ENCODE measurements at regions not wholly inside any gene's neighbourhood (a gene's known extent, or its start where the extent isn't known, plus 50 kb on each side); places are given as distances from the start of the nearest gene placed in this dataset.

DNA sequence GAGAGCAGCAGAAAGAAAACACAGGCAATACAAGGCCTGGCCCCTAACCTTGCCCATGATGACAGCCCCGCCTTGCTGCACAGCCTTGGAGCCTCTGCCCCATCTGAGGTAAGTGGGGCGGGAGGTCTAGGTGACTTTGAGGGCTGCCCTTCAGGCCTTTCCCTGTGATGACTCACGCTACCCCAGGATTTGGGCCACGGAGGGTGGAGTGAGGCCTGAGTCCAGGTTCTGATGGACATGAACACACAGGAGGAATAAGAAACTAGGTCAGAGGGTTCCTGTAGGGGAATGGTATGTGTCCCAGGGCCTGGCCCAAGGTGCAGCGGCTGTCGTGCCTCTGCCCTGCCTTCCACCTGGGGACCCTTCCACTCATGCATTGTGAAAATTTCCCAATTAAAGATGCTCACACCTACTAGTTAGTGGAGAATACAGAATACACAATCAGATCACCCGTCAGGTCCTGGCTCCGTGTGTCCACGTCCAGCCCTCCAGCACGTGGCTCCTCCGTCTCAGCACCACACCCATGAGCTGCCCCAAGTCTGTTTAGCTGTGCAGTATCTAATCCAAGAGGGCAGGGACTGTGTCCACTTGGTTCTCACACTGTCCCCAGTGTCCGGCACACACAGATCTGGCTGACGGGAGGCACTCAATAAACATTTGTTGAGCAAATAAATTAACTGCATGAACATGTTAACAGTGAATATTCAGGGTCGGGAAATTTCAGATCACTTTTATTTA, 111.0 kb downstream of the CHST1 start:
- no peak for FAIRE-seq

DNA sequence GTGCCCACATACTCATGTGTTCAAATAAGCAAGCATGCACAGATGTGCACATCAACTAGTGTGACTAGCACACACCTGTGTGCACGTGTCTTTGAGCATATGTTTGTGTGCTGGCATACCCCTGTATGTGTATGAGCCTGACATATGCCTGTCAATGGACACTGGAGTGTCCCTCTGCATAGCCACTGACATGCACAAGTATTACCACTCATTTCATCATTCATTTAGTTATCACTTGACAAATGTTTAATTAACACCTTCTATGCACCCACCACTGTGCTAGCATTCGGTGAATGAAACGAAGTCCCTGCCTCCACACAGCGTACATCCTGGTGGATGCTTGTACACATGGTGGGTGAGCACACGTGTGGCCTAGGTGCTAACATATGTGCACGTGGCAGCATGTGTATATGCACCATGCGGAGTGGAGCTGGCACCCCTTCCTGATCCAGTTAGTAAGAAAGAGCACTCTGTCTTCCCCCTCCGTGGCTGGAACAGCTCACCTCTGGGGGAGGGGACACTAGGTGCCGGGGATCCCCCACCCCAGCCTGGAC, 112.0 kb downstream of the CHST1 start:
- no peak for FAIRE-seq

DNA sequence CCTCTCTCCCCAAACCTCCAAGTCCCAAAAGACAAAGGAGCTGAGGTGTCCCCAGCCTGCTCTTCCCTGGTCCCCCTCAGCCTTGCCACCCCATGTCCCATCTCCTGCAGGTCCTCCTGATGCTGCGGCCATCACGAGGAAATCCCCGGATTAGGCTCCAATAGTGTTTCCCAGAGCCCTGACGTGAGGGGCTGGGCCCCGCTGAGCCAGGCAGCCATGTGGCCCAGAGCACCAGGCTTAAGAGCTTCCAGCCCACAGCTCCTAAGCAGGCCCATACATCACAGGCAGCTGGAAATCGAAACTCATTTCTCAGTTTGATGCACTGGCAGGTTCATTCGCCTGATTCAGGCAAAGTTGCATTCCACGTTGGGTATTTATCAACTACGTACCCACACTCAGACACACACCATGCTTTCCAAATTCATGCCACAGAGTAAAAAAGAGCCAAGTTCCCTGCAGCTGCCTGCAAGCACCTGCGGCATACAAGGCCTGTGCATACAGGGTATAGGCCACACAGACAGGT, 114.2 kb downstream of the CHST1 start:
- no peak for FAIRE-seq

DNA sequence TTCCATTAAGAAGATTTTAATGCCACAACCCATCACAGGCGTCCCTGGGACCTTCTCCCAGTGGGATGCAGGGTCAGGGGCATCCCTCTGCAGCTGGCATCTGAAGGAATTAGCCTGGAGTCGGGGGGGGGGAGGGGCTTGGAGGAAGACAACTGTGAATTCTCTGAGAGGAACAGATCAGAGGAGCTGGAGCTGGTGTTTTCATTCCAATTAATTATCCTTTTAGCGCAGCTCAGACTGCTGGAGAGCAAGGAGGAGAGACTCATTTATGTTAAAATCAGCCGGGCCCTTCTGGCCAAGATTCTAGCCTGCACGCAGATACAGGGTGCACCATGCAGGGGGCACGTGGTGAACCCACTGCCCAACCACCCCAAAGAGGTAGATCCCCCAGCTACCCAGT, 116.2 kb downstream of the CHST1 start:
- no peak for FAIRE-seq

DNA sequence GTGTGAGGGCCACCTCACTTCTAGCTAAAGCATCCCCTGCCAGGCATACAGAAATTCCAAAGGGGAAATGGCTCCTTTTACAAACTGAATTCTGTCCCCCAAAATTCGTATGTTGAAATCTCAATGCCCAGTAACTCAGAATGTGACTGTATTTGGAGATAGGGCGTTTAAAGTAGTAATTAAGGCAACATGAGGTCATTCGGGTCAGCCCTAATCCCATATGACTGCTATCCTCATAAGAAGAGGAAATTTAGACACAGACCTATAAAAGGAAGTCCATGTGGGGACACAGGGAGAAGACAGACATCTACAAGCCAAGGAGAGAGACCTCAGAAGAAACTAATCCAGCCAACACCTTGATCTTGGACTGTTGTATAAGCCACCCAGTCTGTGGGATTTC, 119.1 kb downstream of the CHST1 start:
- FAIRE-seq = no peak

DNA sequence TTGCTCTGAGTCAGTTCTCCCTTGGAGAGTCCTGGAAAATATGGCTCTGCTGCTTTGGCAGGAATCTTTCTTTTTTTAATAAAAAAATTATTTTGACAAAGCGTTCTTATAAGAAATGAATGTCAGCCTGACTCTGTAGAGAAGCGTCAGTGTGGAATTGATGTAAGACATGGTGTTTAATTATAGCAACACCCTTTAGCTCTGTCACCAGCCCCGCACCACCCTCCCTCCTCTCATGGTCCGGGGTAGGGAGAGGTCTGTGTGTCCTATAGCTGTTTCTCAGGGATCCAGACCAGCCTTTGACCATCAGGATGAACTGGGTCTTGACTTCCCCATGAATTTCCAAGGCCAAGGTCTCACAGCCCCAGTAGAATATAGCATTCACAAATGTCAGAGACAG, 120.6 kb downstream of the CHST1 start:
- FAIRE-seq = no peak

DNA sequence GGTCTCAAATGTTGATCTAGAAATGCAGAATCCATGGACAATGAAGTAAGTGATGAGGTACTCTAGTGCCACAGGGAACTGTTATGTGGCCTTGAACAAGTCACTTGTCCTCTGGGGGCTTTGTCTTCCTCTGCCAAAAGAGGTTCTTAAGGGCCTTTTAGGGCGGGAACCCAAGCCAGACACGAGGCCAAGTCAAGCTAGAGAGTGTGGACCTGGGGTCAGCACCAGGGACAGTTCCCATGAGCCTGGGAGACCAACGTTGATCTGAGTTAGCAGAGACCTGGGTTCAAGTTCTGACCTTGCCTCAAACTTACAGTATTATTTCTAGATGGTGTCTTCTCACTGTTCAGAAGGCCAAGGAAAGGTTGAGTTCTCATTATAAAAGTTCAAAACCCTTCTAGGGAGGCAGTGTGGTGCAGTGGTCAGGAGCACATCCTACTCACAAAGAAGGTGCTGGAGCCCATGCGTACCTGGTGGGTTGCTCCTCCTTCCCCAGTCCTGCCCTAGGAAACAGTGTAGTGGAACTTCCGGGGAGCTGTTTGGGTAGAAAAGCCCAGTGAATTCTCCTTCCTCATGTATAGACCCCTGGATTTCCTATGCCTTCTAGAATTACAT, 121.5 kb downstream of the CHST1 start:
- FAIRE-seq = no peak

DNA sequence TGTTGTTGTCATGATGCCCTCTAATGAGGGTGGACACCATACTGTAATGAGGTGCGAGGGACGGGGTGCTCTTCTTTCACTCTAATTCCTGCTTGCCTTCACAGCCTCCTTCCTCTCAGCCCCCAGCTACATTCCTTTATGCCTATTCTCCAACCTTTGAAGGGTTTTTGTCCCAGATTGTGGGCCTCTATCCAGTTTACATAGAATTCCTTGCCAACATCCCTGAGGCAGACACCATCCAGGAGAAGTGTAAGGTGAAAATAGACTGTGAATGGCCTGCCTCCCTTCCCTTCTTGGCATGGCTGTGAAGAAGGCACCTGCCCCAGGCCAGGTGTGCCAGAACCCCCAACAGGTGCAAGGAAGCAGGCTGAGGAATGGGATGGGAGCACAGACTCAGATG, 122.3 kb downstream of the CHST1 start:
- no peak for FAIRE-seq

DNA sequence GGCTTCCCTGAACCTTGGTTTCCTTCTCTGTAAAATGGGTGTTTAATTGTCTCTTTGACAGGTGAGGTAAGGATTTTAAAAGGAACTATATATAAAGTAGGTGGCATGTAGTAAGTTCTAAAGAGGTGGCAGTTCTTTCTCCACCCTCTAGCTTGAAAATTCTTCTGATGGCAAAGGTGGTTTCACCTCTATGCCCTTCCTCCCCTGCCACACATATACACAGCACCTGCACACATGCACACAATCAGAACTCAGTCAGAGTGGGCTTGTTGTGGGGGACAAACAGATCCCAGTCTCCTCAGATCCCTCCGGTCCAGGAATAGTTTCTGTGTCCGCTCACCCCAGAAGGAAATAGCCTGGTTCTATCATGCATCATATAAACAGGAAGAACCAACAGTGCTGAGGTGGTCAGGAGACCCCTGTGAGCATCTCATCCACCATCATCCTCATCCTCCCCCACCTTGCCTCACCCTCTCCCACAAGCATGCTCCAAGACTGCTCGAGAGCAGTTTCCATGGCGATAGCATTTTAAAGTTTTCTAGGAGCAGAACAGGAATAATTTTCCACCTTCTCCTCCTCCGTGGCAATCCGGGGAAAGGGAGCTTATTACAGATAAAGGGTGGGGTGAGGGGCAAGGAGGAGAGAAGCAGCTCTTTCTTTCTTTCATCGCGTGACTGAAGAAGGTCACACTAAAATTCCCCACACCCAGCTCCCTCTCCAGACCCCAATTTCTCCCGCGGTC, 123.6 kb downstream of the CHST1 start:
- FAIRE-seq = no peak

DNA sequence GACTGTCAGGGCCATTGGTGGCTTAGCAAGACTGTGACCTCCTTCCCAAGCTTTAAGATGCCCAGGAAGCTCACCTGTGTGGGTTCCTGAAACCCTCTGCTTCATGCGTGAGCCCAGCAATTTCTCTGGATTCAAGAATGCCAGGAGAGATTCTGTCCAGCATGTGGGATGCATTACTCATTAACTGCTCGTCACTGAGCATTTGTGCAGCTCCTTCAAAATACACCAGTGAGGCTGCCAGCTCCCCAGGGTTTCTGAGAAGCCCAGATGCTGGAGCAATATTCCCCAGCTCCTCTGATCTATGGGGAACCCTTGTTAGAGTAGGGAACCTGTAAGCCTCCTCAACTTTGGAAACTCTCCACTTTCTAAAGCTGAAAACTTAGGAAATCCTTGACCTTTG, 126.5 kb downstream of the CHST1 start:
- no peak for FAIRE-seq

DNA sequence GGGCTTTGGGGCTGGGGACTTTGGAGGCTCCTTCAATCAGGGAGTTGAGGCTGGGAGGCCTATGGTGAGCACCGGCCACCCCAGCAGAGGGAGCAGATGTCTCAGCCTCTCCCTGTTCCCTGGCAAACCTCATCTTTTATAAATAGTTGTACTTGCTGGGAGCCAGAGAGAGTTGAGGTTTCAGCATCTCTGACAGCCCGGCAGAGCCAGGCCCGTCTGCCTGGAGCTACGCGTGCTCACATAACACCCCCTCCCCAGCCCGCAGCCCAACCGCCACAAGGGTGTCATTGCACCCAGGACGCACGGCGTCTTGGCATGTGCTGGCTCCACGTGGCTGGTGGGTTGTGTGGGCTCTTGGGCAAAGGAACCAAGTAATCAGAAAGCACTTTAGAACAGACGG, 127.1 kb downstream of the CHST1 start:
- FAIRE-seq = no peak

DNA sequence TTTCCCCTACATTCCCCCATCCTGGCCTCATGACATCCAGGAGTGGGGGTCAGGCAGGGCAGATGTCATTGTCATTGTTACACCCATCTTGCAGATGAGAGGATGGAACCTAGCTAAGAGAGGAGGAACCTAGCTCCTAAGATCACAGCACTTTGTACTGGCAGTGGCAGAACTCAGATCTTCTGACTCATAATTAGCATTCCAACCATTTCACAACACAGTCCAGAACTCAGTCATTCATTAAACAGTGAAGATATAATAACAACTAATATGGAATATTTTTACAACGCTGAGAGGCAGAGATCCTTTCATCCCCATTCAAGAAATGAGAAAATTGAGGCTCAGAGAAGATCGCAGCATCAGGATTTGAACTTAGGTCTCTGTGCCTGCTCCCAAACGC, 127.8 kb downstream of the CHST1 start:
- no peak for FAIRE-seq

DNA sequence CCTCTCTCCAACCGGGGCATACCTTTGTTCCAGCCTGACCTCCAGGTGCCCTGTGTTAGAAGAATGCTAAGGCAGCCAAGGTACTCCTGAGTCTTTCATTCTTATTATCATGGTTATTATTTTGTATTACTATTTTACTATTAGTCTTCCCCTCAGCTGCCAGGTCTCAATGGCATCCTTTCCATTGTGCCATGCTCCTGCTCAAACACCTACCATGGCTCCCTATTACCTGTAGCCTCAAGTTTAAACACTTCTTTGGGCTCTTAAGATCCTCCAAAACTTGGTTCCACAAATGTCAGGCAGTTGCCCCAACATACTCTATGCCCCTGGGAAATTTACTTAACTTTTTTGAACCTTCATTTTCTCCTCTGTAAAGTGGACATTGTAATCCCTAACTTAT, 130.4 kb downstream of the CHST1 start:
- FAIRE-seq = no peak

DNA sequence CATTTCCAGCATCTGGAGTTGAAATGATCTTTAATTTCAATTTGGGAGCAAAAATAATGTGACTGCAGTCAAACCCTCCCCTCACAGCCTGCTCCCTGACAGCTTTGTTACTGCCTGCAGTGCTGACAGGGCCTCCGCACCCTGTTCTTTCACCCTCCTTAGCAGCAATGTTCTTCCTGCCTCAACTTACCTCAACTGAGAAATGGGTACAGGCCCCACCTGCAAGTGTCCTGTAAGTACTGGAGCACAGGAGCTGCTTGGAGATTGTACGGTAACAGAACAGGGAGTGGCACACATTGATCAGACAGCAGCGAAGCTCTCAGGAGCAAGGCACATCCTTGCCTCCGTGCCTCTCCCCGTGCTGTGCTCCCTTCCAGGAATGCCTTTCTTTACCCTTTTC, 131.3 kb downstream of the CHST1 start:
- FAIRE-seq = no peak

DNA sequence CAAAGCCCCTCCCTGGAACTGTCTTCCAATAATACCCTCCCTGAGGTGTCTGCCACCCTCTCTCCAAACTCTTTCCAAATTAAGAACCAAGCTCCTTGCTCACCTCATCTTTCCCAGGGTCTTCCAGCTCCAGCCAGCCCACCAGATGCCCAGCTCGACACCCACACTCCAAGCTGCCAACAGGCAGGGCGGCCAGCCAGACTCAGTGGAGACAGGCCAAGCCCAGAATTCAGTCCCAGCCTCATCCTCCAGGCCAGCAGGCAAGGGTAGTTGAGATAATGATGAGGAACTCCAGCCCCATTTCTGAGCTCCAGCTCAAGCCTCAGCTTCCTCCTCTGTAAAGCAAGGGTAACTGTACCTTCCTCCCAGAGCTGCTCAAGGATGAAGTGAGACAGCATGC, 132.9 kb downstream of the CHST1 start:
- no peak for FAIRE-seq

DNA sequence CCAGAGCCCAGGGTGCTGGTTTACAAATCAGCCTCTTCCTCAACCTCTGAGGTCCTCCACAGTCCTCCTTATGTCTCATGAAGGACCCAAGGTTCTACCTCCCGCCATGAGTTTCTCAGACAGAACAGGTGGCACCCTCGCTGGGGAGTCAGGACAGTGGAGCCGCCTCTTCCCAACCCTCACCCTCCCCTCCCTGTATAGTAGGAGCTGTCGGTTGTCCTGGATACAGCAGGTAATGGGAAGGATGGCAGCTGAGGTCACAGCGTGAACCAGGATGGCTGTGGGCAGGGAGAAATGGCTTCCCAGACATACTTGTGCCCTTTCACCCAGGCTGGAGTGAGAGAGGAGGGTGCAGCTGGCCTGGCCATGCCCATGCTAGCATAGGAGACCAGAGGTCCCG, 134.6 kb downstream of the CHST1 start:
- no peak for FAIRE-seq

DNA sequence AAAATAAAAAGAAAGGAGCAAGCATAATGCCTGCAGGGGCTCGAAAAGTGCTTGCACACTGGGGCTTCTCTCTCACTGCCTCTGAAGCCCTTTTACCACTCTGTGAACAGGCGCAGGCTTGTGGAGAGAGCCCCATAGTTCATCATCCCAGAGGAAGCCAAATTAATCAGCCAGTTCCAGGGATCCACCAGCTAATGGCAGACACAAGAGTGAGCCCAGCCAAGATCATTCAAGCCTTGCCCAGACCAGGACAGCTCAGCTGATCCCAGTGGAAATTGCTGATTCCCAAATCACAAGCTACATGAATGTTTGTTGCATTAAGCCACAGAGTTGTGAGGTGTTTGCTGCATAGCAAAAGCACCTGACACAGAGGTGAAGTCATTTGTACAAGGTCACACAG, 135.3 kb downstream of the CHST1 start:
- no peak for FAIRE-seq

DNA sequence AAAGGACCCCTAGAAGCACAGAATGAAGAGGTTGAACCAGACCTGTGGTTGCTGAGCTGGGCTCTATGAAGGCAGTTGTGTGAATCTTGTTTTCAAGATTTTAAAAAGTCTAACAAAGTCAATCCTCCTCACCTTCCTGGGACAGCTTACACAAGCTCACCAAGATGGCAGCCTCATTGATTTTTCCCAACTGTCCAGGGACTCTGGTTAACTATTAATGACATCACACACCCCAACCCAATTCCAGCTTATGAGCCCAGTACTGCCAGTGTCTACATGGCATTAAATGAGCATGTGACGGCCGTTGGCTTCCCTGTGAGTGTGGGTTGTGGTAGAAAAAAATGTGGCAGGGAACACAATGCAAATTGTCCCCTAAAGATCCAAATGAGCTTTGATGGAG, 137.0 kb downstream of the CHST1 start:
- no peak for FAIRE-seq

DNA sequence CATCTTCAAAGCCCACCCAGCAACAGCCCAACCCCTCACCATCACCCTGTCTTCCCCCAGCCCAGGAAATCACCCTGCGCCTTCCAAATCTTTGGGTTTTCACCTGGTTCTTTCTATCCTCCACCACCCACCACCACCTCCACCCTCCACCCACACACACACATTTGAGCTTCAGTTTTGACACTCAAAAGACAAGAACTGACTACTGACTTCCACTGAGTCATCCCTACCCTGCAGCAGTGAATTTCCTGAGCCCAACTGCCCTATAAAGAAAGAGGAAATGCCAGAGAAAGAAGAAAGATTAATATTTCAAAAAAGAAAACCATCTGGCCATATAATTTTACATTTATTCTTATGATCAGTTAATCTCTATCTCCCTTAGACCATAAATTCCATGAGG, 137.5 kb downstream of the CHST1 start:
- no peak for FAIRE-seq

DNA sequence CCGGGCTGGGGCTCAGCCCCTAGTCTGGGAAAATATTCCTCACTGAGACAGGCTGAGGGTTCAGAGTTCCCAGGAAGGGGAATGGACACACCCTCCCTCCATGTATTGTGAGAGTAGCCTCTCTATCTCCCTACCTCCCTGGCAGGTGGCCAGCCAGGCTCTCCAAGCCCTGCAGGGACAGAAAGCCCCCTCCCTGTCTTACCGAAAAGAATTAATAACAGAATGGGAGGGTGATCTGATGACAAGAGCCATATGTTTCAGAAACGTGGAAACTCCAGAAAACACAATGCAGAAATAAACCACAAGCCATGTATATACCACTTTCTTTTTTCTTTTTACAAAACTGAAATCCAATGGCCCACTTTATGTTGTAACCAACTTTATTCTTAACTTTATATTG, 140.0 kb downstream of the CHST1 start:
- no peak for FAIRE-seq

DNA sequence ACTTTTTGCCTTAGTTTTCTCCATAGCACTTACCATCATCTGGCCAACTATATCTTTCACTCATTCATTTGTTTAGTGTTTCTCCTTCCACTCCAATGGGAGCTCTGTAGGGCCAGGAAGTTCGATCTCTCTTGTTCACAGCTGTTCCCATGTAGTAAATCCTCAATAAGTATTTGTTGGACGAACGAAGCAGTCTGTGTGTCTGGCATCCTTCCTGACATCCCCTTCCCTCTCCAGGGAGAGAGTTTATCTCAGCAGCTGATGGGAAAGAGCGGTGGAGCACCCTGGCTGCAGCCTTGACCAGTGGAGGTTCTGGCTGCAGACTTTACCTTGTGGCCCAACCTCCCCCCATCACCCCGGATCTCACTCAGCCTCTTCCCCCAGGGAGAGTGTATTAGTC, 141.7 kb downstream of the CHST1 start:
- FAIRE-seq = no peak

DNA sequence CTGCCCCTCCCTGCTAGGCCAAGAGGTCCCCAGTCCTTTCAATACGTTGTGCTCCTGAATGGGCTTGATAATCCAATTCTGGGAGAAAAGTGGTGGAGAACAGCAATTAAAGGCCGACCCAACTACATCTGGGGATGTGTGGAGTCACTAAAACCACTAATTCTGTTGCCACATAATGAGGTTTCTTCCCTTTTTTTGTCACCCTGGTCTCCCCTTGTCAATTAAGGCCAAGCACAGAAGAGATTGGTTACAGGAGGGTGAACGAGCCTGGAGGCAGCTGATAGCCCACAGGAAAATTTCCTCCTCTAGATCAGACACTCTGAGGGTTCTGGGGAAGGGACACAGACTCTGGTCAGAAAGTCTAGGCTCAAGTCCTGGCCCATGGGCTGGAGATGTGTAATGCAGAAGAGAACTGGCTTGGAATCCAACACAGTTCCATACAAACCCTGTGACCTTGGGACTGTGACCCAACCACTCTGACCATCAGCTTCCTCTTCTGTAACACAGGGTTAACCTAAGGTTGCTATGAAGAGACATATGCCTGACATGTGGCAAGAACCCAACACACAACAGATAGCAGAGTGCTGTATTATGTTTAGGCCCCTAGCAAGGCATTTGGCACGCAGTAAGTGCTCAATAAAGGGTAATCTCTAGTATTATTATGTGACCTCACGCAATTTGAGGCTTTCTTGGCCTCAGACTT, 146.4 kb downstream of the CHST1 start:
- no peak for FAIRE-seq

DNA sequence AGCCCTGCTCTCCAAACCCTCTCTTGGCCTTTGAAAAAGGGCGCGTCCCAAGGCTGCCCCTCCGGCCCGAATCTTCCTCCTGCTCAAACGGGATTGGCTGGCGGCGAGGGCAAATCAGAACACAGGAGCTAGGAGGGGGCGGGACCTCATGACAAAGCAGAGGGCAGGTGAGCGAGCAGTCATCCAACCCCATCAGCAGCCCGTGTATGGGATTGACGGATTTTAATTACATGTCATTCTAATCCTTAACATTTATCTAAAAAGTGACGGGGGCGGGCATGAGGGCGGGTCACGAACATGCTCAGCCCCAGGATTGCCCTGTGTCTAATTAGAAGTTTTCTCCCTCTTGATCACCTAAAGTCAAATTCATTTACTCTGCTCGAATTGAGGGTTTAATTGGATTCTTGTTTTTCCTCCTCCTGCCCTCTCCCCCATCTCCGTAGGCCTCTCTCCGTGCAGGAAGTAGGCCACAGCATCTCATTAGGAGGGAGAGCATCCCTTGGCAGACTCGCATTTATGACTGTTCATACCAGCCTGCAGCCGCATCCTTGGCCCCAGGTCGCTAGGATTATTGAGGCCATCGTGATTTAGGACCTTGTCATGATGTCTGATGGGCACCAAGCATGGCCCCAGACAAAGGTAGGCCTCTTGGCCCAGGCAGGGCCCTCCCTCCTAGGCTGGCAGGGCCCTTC, 147.1 kb downstream of the CHST1 start:
- no peak for FAIRE-seq
